ENCODE measurements at regions not wholly inside any gene's neighbourhood (a gene's known extent, or its start where the extent isn't known, plus 50 kb on each side); places are given as distances from the start of the nearest gene placed in this dataset.

GRCh38 chr11:69999721-70000120 is 78.4 kb upstream of the ANO1 start:
- no peak for DNase-seq (ENCODE audit: low spot score)

DNA sequence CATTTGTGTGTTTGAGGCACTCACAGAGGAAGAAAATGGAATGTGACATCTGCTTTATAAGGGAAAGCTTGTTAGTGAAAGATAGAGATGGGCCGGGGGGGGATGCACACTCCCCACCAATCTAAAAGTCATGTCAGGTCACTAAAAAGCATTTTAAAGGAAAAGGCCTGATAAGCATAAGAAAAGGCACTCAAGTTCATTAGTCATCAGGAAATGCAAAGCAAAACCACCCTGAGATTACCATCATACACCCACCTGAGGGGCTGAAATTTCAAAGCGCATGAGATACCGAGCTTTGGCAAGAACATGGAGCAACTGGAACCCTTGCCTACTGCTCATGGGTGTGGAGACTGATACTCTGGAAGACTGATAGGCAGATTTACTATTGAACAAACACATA is 77.9 kb upstream of the ANO1 start:
- no peak for DNase-seq (ENCODE audit: low spot score)

GRCh38 chr11:70001246-70001645 is 76.9 kb upstream of the ANO1 start:
- DNase-seq (ENCODE audit: low spot score) = no peak

DNA sequence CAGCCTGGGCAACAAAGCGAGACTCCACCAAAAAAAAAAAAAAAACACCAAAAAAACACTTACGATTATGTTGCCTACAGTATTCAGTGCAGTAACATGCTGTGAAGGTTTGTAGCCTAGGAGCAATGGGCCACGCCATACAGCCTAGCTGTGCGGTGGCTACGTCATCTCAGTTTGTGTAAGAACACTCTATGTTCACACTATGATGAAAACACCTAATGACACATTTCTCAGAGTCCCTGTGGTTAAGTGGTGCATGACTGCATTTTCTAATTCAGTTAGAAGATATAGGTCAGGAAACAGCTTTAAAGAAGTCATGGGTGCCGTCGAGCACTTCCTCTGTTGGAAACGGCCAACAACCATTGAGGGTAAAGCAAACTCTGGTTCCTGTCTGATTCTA is 75.7 kb upstream of the ANO1 start:
- DNase-seq (ENCODE audit: low spot score) = no peak

- no peak for DNase-seq (ENCODE audit: low spot score)
These were observed 72.9 kb upstream of the ANO1 start for GRCh38 chr11:70005107-70005818.

DNA sequence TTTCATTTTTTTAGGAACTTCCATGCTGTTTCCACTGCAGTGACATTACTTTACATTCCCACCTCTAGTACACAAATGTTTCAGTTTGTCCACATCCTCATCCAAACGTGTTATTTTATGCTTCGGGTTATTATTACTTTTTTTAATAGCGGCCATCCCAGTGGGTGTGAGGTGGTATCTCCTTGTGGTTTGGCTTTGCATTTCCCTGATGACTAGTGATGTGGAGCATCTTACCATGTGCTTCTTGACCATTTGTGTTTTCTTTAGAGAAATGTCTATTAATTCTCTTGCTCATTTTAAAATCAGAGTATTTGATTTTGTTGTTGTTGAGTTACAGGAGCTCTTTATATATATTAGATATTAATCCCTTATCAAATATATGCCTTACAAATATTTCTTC is 70.3 kb upstream of the ANO1 start:
- DNase-seq (ENCODE audit: low spot score) = no peak

- no peak for DNase-seq (ENCODE audit: low spot score)
These were observed 67.3 kb upstream of the ANO1 start for GRCh38 chr11:70010774-70011173.

GRCh38 chr11:70012134-70012733 is 65.9 kb upstream of the ANO1 start:
- no peak for DNase-seq (ENCODE audit: low spot score)

DNA sequence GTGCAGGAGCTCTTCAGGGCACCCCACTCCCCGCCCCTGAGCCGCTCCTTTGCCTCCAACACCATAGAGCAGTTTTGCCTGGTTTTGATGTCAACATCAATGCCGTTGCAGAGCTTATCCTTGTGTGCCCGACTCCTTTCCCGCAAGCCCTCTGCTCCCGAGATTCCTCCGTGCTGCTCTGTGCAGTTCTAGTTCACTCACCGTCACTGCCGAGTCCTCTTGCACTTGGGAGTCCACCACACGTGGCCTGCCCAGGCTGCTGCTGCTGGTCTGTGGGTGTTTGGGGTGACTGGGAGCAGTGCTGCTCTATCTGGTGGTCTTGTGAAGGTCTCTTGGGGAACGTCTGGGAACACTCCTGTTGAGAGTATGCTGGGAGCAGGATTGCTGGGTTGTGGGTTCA is 63.8 kb upstream of the ANO1 start:
- no peak for DNase-seq (ENCODE audit: low spot score)

GRCh38 chr11:70016666-70017367 is 61.3 kb upstream of the ANO1 start:
- DNase-seq (ENCODE audit: low spot score) = no peak

GRCh38 chr11:70018816-70019215 is 59.3 kb upstream of the ANO1 start:
- DNase-seq (ENCODE audit: low spot score) = no peak

DNA sequence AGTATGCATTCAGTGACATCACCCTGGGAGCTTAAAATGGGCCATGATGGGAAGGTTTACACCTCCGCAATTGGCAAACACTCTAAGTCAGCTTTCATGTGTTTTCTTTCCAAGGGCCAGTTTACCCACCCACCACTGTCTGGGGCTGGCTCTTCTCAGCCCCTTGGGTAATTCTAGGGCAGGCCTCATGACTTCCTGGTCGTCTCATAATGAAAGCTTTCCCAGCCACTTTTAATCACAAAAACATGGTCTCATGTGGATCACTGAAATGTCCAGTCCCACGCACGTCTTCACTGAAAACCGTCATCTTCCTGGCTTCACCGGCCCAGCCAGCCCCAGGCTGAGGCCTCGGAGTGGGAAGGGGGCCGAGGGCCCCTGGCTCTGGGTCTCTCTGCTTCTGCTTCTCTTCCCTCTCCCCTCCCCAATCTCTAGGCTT is 58.5 kb upstream of the ANO1 start:
- DNase-seq (ENCODE audit: low spot score) = no peak

DNA sequence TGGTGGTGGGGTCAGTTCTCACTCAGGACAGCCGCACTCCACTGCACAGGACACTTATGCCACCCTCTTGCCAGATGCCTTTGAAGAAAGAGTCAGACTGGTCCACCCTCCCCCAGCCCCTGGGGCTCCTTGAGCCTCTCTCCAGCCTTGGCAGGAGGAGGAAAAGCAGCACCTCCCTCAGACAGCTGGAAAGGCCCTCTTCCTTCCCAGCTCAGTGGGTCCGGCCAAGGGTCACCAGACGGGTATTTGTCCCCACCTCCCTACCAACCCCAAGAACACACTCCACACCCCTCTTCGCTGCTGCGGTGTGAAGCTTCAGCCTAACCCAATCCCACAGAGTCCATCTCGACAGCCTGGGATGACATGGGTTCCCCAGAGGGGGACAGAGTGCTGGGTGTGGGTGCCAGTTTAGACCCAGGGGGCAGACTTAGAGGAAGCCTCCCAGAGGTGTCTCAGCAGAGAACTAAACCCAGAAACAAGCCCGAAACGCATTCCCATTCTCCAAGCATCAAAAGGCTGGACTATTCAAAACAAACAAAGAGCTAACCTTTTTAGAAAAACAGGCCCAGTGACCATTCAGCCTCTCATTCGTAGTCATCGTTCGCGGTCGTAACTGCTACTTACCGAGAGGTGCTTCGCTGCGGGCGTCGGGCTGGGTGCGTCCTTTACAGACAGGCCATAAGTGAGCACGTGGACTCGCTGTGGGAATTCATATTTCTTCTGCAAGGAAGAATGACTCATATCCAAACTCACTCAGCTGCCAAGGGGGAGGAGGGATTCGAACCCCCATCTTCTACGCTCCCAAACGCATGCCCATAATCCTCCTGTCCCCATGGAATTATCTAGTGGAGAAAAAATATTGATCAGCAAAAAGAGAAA is 57.5 kb upstream of the ANO1 start:
- no peak for DNase-seq (ENCODE audit: low spot score)

GRCh38 chr11:70021586-70021985 is 56.5 kb upstream of the ANO1 start:
- DNase-seq (ENCODE audit: low spot score) = no peak

DNA sequence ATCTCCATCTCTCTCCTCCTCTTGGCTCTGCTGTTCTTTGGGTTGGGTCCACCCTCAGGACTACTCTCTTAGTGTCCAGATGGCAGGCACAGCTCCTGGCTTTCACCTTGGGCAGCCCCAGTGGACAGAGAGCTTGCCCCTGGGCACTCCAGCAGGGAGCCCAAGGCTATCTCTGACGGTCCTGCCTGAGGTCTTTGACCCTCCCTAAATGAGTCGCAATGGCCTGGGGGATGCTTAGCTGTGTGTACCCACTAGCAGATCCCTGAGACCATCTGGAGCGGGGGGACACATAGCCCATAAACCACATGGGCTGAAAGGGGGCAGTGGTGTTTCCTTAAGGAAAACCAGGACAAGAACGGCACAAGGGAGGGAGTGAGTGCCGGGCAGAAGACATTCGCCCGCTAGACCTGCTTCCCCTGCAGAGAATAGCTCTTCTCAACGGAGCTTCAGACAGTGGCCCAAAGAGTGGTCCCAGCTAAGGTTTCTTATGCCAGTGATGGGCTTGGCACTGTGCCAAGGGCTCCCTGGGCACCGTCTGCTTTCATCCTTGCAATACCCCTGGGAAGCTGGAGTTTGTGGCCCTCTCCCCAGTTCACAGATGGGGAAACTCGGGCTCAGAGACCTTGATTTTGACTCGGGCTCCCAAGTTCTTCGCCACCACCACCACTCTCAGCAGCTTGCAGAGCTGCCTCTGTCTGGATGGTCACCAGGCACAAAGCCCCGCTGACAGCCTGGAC is 53.9 kb upstream of the ANO1 start:
- no peak for DNase-seq (ENCODE audit: low spot score)

- DNase-seq (ENCODE audit: low spot score) = no peak
These were observed 53.4 kb upstream of the ANO1 start for GRCh38 chr11:70024773-70025045.

- no peak for DNase-seq (ENCODE audit: low spot score)
These were observed 52.8 kb upstream of the ANO1 start for GRCh38 chr11:70025308-70025707.

- DNase-seq (ENCODE audit: low spot score) = no peak
These were observed 52.1 kb upstream of the ANO1 start for GRCh38 chr11:70026012-70026411.

DNA sequence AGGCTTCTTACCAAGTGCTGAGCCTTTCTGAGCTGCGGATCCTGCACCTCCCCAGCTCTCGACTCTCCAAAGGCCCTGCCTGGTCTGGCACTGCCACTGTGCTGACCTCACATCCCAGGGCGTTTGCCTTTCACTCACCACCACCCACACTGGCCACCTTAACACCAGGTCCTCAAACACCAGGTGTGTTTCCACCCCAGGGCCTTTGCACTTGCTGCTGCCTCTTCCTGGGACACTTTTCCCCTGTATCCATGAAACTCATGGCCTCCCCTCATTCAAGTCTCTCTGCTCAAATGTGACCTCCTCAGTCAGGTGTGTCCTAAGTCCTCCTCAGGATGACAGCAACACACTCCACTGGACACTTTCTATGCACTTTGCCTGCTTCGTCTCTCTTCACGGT is 51.4 kb upstream of the ANO1 start:
- DNase-seq (ENCODE audit: low spot score) = no peak

GRCh38 chr11:70027451-70027850 is 50.7 kb upstream of the ANO1 start:
- DNase-seq (ENCODE audit: low spot score) = no peak

- no peak for DNase-seq (ENCODE audit: low spot score)
These were observed 49.8 kb upstream of the ANO1 start for GRCh38 chr11:70028147-70028855.
